ENCODE measurements at regions not wholly inside any gene's neighbourhood (a gene's known extent, or its start where the extent isn't known, plus 50 kb on each side); places are given as distances from the start of the nearest gene placed in this dataset.

DNA sequence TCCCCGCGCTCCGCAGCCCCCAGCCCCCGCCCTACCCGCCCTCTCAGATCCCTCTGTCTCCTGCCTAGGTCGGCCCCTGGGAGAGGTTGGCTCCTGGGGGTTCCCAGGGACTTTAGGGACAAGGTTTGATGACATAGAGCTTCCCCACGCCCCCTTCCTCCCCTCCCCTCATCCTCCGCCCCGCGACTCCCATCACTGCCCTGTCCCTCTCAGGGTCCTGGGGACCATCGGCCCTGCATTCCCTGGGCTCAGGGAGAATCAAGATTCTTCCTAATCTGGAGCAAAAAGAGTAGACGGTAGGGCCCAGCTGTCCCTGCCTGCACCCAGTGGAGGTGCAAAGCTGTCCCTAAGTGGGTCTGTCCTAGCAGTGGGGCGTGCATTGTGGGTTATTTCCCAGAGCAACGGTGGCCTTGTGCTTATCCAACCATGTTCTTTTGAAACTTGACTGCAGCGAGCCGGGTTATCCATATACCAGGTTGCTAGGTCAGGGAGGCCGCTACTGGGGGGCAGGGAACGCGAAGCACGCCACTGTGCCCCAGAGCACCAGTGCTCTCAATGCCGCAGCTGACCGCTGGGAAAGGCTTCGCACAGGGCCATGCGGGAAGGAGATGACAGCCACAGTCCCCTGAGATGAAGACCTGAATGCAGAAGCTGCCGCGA is 124.4 kb upstream of the PRMT8 start:
- no peaks in the 10 kb centered on the region for H3K9me3 Mint-ChIP-seq (ENCODE audit: low read depth)
- no peak for DNase-seq (ENCODE audit: low spot score, unreplicated experiment)
- H3K36me3 Mint-ChIP-seq (ENCODE audit: insufficient read depth) = no peaks in the 10 kb centered on the region
- no peak overlapping the region for H3K27ac Mint-ChIP-seq
- H3K27me3 Mint-ChIP-seq = peaks cover 34% of the 10 kb centered on the region
- TF ChIP-seq, protein P1, sequence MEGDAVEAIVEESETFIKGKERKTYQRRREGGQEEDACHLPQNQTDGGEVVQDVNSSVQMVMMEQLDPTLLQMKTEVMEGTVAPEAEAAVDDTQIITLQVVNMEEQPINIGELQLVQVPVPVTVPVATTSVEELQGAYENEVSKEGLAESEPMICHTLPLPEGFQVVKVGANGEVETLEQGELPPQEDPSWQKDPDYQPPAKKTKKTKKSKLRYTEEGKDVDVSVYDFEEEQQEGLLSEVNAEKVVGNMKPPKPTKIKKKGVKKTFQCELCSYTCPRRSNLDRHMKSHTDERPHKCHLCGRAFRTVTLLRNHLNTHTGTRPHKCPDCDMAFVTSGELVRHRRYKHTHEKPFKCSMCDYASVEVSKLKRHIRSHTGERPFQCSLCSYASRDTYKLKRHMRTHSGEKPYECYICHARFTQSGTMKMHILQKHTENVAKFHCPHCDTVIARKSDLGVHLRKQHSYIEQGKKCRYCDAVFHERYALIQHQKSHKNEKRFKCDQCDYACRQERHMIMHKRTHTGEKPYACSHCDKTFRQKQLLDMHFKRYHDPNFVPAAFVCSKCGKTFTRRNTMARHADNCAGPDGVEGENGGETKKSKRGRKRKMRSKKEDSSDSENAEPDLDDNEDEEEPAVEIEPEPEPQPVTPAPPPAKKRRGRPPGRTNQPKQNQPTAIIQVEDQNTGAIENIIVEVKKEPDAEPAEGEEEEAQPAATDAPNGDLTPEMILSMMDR (IDR thresholded peaks at IDR 0.05; ENCODE audit: unreplicated experiment) = no peak
- peaks cover 13% of the 10 kb centered on the region for H3K4me1 Mint-ChIP-seq (ENCODE audit: low read depth)
- peak overlapping the region; percentile 62 for H3K4me3 Mint-ChIP-seq (ENCODE audit: low read depth)

DNA sequence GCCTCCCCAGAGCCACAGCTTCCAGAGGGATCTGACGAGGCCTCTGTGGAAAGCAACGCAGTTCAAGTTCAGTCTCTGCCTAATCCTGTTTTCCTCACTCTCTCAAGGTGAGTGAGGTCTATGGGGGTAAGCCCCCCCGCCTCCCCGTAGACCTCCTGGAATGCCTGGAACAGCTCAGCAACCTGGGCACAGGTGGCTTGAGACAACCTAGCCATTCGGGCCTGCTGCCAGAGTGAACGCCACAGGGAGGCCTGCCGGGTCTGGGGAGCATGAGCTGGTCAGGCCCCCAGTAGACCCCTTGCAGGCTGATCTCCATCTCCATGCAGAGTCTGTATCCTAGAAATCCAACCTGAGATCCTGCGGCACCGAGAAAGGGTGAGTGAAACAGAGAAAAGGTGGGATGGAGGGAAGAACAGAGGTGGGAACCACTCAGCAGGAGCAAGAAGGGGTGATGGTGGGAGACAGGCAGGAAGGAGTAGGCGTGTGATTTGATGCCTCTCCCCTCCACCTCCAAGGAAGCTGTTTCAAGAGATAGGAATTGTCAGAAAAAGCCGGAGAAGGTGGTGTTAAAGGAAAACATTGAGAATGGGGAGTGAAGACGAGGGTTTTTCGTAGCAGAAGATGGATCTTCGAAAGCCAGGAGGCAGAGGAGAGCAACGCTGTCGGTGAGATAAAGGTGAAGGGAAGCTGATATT is 123.1 kb upstream of the PRMT8 start:
- no peak for DNase-seq (ENCODE audit: low spot score, unreplicated experiment)
- peaks cover 30% of the 10 kb centered on the region for H3K27me3 Mint-ChIP-seq
- H3K36me3 Mint-ChIP-seq (ENCODE audit: insufficient read depth) = no peaks in the 10 kb centered on the region
- H3K4me3 Mint-ChIP-seq (ENCODE audit: low read depth) = no peak overlapping the region
- TF ChIP-seq, protein P1 (IDR thresholded peaks at IDR 0.05; ENCODE audit: unreplicated experiment) = no peak
- H3K9me3 Mint-ChIP-seq (ENCODE audit: low read depth) = no peaks in the 10 kb centered on the region
- no peak overlapping the region for H3K27ac Mint-ChIP-seq
- peaks cover 13% of the 10 kb centered on the region for H3K4me1 Mint-ChIP-seq (ENCODE audit: low read depth)

DNA sequence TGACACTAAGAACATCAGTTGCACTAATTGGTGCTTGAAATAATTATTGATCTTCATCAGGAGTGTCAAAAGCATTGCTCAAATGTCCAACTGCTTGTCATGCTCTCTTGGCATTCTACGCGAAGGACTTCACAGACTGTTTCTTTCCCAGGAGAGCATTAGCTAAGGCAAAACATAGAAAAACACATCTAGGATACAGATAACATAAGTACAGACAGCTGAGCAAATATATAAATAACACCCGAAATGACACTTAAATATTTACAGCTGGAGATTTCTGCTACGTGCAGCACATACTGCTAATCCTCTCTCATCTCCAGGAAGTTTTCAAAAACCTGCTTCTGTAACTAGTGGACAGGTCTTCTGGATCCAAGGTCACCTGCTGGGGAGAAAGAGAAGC is 120.0 kb upstream of the PRMT8 start:
- no peak overlapping the region for H3K27ac Mint-ChIP-seq
- H3K36me3 Mint-ChIP-seq (ENCODE audit: insufficient read depth) = no peaks in the 10 kb centered on the region
- TF ChIP-seq, protein P1 (IDR thresholded peaks at IDR 0.05; ENCODE audit: unreplicated experiment) = no peak
- peaks cover 5% of the 10 kb centered on the region for H3K4me1 Mint-ChIP-seq (ENCODE audit: low read depth)
- no peaks in the 10 kb centered on the region for H3K9me3 Mint-ChIP-seq (ENCODE audit: low read depth)
- no peak for DNase-seq (ENCODE audit: low spot score, unreplicated experiment)
- peaks cover 6% of the 10 kb centered on the region for H3K27me3 Mint-ChIP-seq
- H3K4me3 Mint-ChIP-seq (ENCODE audit: low read depth) = no peak overlapping the region

DNA sequence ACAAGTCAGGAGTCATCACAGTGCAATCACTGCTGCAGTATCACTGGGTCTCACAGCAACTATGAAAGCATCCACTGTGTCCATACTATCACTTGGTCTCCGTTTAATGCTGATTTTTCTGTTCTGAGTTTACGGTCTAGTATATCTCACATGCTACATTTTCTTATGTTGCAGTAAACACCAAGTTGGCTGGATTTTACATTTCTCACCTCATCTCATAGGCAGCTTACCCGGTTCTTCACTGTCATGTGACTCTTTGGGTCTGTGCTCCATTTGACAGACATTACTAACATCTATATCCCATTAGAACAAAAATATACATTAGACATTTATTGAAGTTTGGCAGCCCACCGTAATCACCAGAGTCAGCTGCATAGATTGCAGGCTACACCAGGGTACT is 115.7 kb upstream of the PRMT8 start:
- peaks cover 4% of the 10 kb centered on the region for H3K4me1 Mint-ChIP-seq (ENCODE audit: low read depth)
- H3K36me3 Mint-ChIP-seq (ENCODE audit: insufficient read depth) = no peaks in the 10 kb centered on the region
- peaks cover 19% of the 10 kb centered on the region for H3K27me3 Mint-ChIP-seq
- no peak for DNase-seq (ENCODE audit: low spot score, unreplicated experiment)
- H3K9me3 Mint-ChIP-seq (ENCODE audit: low read depth) = no peaks in the 10 kb centered on the region
- H3K27ac Mint-ChIP-seq = no peak overlapping the region
- no peak overlapping the region for H3K4me3 Mint-ChIP-seq (ENCODE audit: low read depth)
- TF ChIP-seq, protein P1 (IDR thresholded peaks at IDR 0.05; ENCODE audit: unreplicated experiment) = no peak

DNA sequence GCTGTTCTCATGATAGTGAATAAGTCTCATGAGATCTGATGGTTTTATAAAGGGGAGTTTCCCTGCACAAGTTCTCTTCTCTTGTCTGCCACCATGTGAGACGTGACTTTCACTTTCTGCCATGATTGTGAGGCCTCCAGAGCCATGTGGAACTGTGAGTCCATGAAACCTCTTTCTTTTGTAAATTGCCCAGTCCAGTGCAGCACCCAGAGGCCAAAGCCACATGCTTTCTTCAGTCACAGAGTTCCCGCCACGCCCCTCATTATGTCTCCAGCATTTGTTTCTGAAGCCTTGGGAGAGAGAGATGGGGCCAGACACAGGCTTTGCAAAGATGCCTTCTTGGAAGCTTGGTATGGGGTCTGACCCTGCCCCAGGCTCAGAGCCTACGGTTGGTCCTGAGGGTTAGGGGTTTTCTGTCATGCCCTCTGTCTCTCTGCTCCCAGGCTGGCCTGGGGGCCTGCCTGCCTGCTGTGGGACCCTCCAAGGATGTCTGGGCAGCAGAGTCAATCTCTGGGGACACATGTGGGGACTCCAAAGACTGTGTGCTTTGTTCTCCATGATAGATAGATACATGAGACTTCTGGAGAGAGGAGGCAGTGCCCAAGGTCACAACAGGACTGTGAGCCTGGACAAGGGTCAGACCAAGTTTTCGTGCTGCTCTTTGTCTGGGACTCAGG is 114.1 kb upstream of the PRMT8 start:
- no peak overlapping the region for H3K4me3 Mint-ChIP-seq (ENCODE audit: low read depth)
- H3K9me3 Mint-ChIP-seq (ENCODE audit: low read depth) = no peaks in the 10 kb centered on the region
- no peak overlapping the region for H3K27ac Mint-ChIP-seq
- H3K36me3 Mint-ChIP-seq (ENCODE audit: insufficient read depth) = no peaks in the 10 kb centered on the region
- no peaks in the 10 kb centered on the region for H3K4me1 Mint-ChIP-seq (ENCODE audit: low read depth)
- H3K27me3 Mint-ChIP-seq = peaks cover 24% of the 10 kb centered on the region
- no peak for DNase-seq (ENCODE audit: low spot score, unreplicated experiment)
- TF ChIP-seq, protein P1 (IDR thresholded peaks at IDR 0.05; ENCODE audit: unreplicated experiment) = no peak

All from progenitor cell of endocrine pancreas (in vitro differentiated cells).